ENCODE measurements at regions not wholly inside any gene's neighbourhood (a gene's known extent, or its start where the extent isn't known, plus 50 kb on each side); places are given as distances from the start of the nearest gene placed in this dataset.

- POLR2A ChIA-PET = no interaction called here
- Histone ChIP-seq H3K4me1 (ENCODE audit: control insufficient read depth, insufficient read depth, low read length) (no peaks in the 10 kb centered on the region), H3K36me3 (ENCODE audit: control insufficient read depth in 2 of 2, insufficient read depth in 1 of 2, low read length in 2 of 2) (no peaks in the 10 kb centered on the region), H3K9me3 (ENCODE audit: control insufficient read depth, insufficient read depth, low read depth, low read length) (no peaks in the 10 kb centered on the region), H3K4me3 (ENCODE audit: low read depth, low read length) (no peak overlapping the region), H3K27ac (ENCODE audit: extremely low read depth, low read depth, low read length) (no peak overlapping the region)
- CTCF ChIA-PET = no interaction called here
- TF ChIP-seq ZNF324 (tag by site-specific recombination; IDR thresholded peaks at IDR 0.05) = no peak
- TF ChIP-seq GFI1B (tag by site-specific recombination; IDR thresholded peaks at IDR 0.05) = no peak
- TF ChIP-seq REST (tag by site-specific recombination; IDR thresholded peaks at IDR 0.05) = no peak
- no peak for TF ChIP-seq ZNF76 (tag by site-specific recombination; IDR thresholded peaks at IDR 0.05; ENCODE audit: borderline replicate concordance, low read depth)
- TF ChIP-seq ZNF157 (tag by site-specific recombination; IDR thresholded peaks at IDR 0.05) = no peak
- no peak for TF ChIP-seq WT1 (tag by site-specific recombination; IDR thresholded peaks at IDR 0.05)
- TF ChIP-seq INSM2 (tag by site-specific recombination; IDR thresholded peaks at IDR 0.05) = no peak
- TF ChIP-seq ZNF184 (tag by site-specific recombination; IDR thresholded peaks at IDR 0.05) = no peak
- no peak for TF ChIP-seq ZNF654 (tag by site-specific recombination; IDR thresholded peaks at IDR 0.05; ENCODE audit: low read depth)
- TF ChIP-seq ZNF510 (tag by site-specific recombination; IDR thresholded peaks at IDR 0.05; ENCODE audit: insufficient replicate concordance) = no peak
- no peak for TF ChIP-seq ZNF449 (tag by site-specific recombination; IDR thresholded peaks at IDR 0.05)
- TF ChIP-seq OVOL3 (tag by site-specific recombination; IDR thresholded peaks at IDR 0.05) = no peak
- no peak for TF ChIP-seq ZNF148 (tag by site-specific recombination; IDR thresholded peaks at IDR 0.05; ENCODE audit: borderline replicate concordance)
- no peak for TF ChIP-seq MEIS1 (CRISPR knock-in tag; IDR thresholded peaks at IDR 0.05; ENCODE audit: borderline replicate concordance)
- no peak for TF ChIP-seq YY2 (tag by site-specific recombination; IDR thresholded peaks at IDR 0.05)
Observed at GRCh38 chr2:239460780-239461179, 60.0 kb upstream of the HDAC4 start.

- Histone ChIP-seq H3K4me1 (ENCODE audit: control insufficient read depth, insufficient read depth, low read length) (no peaks in the 10 kb centered on the region), H3K36me3 (ENCODE audit: control insufficient read depth in 2 of 2, insufficient read depth in 1 of 2, low read length in 2 of 2) (no peaks in the 10 kb centered on the region), H3K9me3 (ENCODE audit: control insufficient read depth, insufficient read depth, low read depth, low read length) (no peaks in the 10 kb centered on the region), H3K4me3 (ENCODE audit: low read depth, low read length) (no peak overlapping the region), H3K27ac (ENCODE audit: extremely low read depth, low read depth, low read length) (no peak overlapping the region)
- TF ChIP-seq ZBTB1 (tag by site-specific recombination; IDR thresholded peaks at IDR 0.05) (no peak), ZNF530 (tag by site-specific recombination; IDR thresholded peaks at IDR 0.05; ENCODE audit: low read depth) (no peak)
- CTCF ChIA-PET = no interaction called here
- POLR2A ChIA-PET = no interaction called here
Observed at GRCh38 chr2:239459606-239460005, 58.8 kb upstream of the HDAC4 start.

Measured in HEK293 (cell line).